SK-N-SH treated with all-trans-retinoic acid at 6 μM for 48 hours (cell line): ENCODE measurements at regions not wholly inside any gene's neighbourhood (a gene's known extent, or its start where the extent isn't known, plus 50 kb on each side); places are given as distances from the start of the nearest gene placed in this dataset.

Experiments
- ATAC-seq: fragments of 200-7000 bp; cut with Tn5 transposase; 3 replicates; pipeline ENCODE4 v1.9.1; 2020; ENCODE audit warnings: mild to moderate bottlenecking, moderate library complexity
- ARNTL ChIP-seq: fragments of 450-650 bp; formaldehyde crosslinking; IDR thresholded peaks from 2 replicates; pipeline ENCODE4 v1.5.0; 2020; ENCODE audit warnings: low read depth, mild to moderate bottlenecking, moderate library complexity, borderline replicate concordance
- BACH2 ChIP-seq: fragments of 250-450 bp; sonication (Bioruptor Pico); IDR thresholded peaks from 2 replicates; pipeline ENCODE4 v1.9.0; 2021; ENCODE audit warnings: mild to moderate bottlenecking, borderline replicate concordance
- CREB5 ChIP-seq: fragments of 250-450 bp; sonication (Bioruptor Pico); IDR thresholded peaks from 2 replicates; pipeline ENCODE4 v1.5.1; 2020; ENCODE audit warnings: low read depth, mild to moderate bottlenecking, moderate library complexity
- CSDC2 ChIP-seq: fragments of 250-450 bp; sonication (Bioruptor Pico); IDR thresholded peaks from 2 replicates; pipeline ENCODE4 v1.5.0; 2020; ENCODE audit warnings: mild to moderate bottlenecking, moderate library complexity
- GLIS3 ChIP-seq: fragments of 250-450 bp; sonication (Bioruptor Pico); IDR thresholded peaks from 2 replicates; pipeline ENCODE4 v1.5.0; 2020; ENCODE audit warnings: mild to moderate bottlenecking, moderate library complexity
- ISL1 ChIP-seq: fragments of 250-450 bp; sonication (Bioruptor Pico); IDR thresholded peaks from 2 replicates; pipeline ENCODE4 v2.1.2; 2022; ENCODE audit warnings: mild to moderate bottlenecking, moderate library complexity
- OSR1 ChIP-seq: fragments of 250-450 bp; sonication (Bioruptor Pico); IDR thresholded peaks from 2 replicates; pipeline ENCODE4 v1.8.0; 2022; ENCODE audit warnings: moderate library complexity, mild to moderate bottlenecking, inconsistent platforms
- PATZ1 ChIP-seq: fragments of 250-450 bp; sonication (Bioruptor Pico); IDR thresholded peaks from 2 replicates; pipeline ENCODE4 v1.8.0; 2020; ENCODE audit warnings: mild to moderate bottlenecking, moderate library complexity, borderline replicate concordance
- POU6F1 ChIP-seq: fragments of 250-450 bp; sonication (Bioruptor Pico); IDR thresholded peaks from 2 replicates; pipeline ENCODE4 v1.8.0; 2021; ENCODE audit warnings: low read depth, mild to moderate bottlenecking, moderate library complexity, borderline replicate concordance
- RARB ChIP-seq: fragments of 250-450 bp; sonication (Bioruptor Pico); IDR thresholded peaks from 2 replicates; pipeline ENCODE4 v1.8.0; 2021; ENCODE audit warnings: mild to moderate bottlenecking, moderate library complexity
- SNAI2 ChIP-seq: fragments of 250-450 bp; sonication (Bioruptor Pico); IDR thresholded peaks from 2 replicates; pipeline ENCODE4 v1.5.0; 2020; ENCODE audit warnings: mild to moderate bottlenecking, moderate library complexity
- TCF4 ChIP-seq: fragments of 250-450 bp; sonication (Bioruptor Pico); IDR thresholded peaks from 2 replicates; pipeline ENCODE4 v1.8.0; 2021; ENCODE audit warnings: mild to moderate bottlenecking, moderate library complexity, borderline replicate concordance
- TOX ChIP-seq: fragments of 250-450 bp; sonication (Bioruptor Pico); IDR thresholded peaks from 2 replicates; pipeline ENCODE4 v1.8.0; 2021; ENCODE audit warnings: mild to moderate bottlenecking, moderate library complexity, borderline replicate concordance
- TSHZ2 ChIP-seq: fragments of 250-450 bp; sonication (Bioruptor Pico); IDR thresholded peaks from 2 replicates; pipeline ENCODE4 v1.5.0; 2020; ENCODE audit warnings: mild to moderate bottlenecking, moderate library complexity
- ZC3H10 ChIP-seq: fragments of 250-450 bp; sonication (Bioruptor Pico); IDR thresholded peaks from 2 replicates; pipeline ENCODE4 v1.5.1; 2021; ENCODE audit warnings: mild to moderate bottlenecking, moderate library complexity
- ZFP3 ChIP-seq: fragments of 250-450 bp; sonication (Bioruptor Pico); IDR thresholded peaks from 2 replicates; pipeline ENCODE4 v1.5.0; 2020; ENCODE audit warnings: mild to moderate bottlenecking, moderate library complexity
- ZFP30 ChIP-seq: fragments of 450-650 bp; formaldehyde crosslinking; IDR thresholded peaks from 2 replicates; pipeline ENCODE4 v1.5.0; 2022; ENCODE audit warnings: mild to moderate bottlenecking, moderate library complexity
- ZNF565 ChIP-seq: fragments of 450-650 bp; formaldehyde crosslinking; conservative IDR thresholded peaks from 2 replicates; pipeline ENCODE4 v1.5.0; 2020; ENCODE audit warnings: low read depth, mild to moderate bottlenecking, moderate library complexity
- ZNF70 ChIP-seq: fragments of 450-650 bp; formaldehyde crosslinking; IDR thresholded peaks from 2 replicates; pipeline ENCODE4 v1.5.0; 2020; ENCODE audit warnings: mild to moderate bottlenecking, moderate library complexity
- ZNF8 ChIP-seq: fragments of 450-650 bp; formaldehyde crosslinking; IDR thresholded peaks from 2 replicates; pipeline ENCODE4 v1.5.0; 2020; ENCODE audit warnings: mild to moderate bottlenecking, moderate library complexity
- TF ChIP-seq, protein P1 (sequence below): fragments of 250-450 bp; sonication (Bioruptor Pico); IDR thresholded peaks from 2 replicates; pipeline ENCODE4 v1.5.1; 2021; ENCODE audit warnings: mild to moderate bottlenecking, moderate library complexity

- no peak for ATAC-seq
- TF ChIP-seq ZFP3 (CRISPR knock-in tag) = no peak
- no peak for TF ChIP-seq ZNF70 (CRISPR knock-in tag)
- TF ChIP-seq POU6F1 (CRISPR knock-in tag) = no peak
- TF ChIP-seq, all 23 proteins: peak for 0
These were observed 285.5 kb upstream of the IGFBP3 start for GRCh38 chr7:46206476-46207060.

DNA sequence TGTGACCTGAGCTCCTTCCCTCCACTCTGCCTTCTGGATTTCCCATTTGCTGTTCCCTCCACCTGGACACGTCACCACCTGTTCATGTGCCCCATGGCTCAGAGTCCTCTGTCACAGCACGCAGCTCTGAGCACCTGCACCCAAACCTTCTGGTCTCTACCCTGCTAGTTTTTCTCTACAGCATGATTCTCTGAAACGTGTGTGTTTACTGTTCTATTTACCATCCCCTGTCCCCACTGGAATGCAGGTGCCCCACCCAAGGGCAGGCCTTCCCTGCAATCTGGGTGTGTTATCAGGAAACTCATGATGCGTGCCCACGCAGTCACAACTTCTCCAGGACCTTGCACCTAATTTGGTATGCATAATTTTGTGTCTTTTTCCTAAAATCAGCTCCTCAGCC is 284.4 kb upstream of the IGFBP3 start:
- no peak for ATAC-seq
- TF ChIP-seq POU6F1 (CRISPR knock-in tag) (no peak), ARNTL (CRISPR knock-in tag) (no peak), BACH2 (CRISPR knock-in tag) (no peak), ZNF565 (CRISPR knock-in tag) (no peak), CSDC2 (CRISPR knock-in tag) (no peak), TCF4 (CRISPR knock-in tag) (no peak), ZNF70 (CRISPR knock-in tag) (no peak), RARB (CRISPR knock-in tag) (no peak), PATZ1 (no peak), ISL1 (CRISPR knock-in tag) (no peak), ZFP30 (CRISPR knock-in tag) (no peak), ZNF8 (CRISPR knock-in tag) (no peak), TSHZ2 (no peak), CREB5 (CRISPR knock-in tag) (no peak), OSR1 (CRISPR knock-in tag) (no peak), TOX (CRISPR knock-in tag) (no peak), SNAI2 (no peak), ZC3H10 (no peak), GLIS3 (no peak)
- TF ChIP-seq, protein P1, sequence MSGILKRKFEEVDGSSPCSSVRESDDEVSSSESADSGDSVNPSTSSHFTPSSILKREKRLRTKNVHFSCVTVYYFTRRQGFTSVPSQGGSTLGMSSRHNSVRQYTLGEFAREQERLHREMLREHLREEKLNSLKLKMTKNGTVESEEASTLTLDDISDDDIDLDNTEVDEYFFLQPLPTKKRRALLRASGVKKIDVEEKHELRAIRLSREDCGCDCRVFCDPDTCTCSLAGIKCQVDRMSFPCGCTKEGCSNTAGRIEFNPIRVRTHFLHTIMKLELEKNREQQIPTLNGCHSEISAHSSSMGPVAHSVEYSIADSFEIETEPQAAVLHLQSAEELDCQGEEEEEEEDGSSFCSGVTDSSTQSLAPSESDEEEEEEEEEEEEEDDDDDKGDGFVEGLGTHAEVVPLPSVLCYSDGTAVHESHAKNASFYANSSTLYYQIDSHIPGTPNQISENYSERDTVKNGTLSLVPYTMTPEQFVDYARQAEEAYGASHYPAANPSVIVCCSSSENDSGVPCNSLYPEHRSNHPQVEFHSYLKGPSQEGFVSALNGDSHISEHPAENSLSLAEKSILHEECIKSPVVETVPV (CRISPR knock-in tag) = no peak
